ENCODE measurements at regions not wholly inside any gene's neighbourhood (a gene's known extent, or its start where the extent isn't known, plus 50 kb on each side); places are given as distances from the start of the nearest gene placed in this dataset.
"Not testable (repeated sequence)": the region's sequence is repeated elsewhere in the genome, so short reads cannot be mapped to it uniquely, and the experiment has no call there.

DNA sequence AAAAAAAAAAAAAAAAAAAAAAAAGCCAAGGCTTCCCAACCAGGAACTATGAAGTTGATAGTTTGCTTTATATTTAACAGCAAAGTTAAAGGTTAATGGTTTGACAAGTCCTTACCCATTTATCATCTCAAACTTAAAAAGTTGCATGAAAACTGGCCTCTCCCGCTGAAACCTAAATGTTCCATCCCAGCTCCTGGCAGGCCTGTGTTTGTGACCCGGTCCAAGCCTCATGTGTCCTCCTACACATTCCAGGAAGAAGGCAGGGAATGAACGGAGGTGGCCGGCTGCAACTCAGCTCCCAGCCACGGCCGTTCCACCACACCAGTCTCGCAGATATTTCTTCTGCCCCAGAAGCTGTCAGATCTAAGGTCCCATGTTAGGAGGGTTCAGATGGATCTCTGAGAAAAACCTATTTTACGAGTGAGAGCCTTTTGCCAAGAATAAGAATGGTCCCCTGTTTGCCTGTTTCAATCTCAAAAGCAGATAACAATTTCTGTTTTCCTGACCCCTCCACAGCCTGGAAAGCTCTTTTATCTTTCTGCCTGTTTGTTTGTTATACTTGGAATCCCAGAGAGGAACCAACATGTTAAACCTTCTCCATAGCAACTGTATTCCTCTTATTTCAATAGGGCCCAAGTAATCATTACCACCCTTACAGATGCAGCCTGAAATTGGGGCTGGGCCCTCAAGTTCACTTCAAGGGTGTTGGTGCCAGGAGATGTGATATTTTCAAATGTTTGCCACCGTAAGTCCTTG lies 56.5 kb downstream of the KCTD12 start:
- no peak for DNase-seq

DNA sequence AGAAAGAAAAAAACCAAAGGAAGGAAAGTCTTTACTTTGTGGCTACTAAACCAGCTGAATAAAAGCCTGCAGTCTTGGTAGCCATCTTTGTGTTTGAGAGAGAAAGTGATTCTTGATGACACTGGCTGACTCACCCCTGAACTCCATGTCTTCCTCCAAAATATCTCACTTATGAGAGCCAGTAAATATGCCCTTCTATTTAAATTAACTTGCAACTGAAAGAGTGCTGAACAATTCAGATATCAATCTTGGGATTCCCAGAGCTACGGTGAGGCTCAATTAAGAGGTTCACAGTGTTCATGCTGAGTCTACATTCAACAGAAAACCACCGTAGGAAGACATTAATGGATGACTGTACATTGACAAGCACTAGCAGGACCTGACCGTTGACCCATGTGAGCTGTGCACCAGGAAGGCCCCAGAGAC lies 57.9 kb downstream of the KCTD12 start:
- peak in 1 of 5 experiments; percentile 29 for DNase-seq

DNA sequence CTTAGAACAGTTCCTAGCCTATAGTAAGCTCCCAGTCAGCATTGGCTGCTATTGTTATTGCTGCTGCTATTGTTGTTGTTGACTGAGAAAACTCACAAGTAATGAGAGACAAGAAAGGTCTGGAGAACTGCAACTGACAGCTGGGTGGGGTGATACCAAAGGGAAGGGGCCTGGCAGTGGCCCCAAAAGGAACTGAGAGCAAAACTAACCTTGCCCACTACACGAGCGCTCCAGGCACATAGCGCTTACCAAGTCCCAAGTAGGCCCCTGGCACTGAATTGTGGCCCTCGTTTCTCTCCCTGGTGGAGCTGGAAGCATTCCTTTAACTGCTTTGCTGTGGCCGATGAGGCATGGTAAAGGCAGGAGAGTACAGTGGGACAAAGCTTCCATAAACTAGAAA lies 59.7 kb downstream of the KCTD12 start:
- no peak for DNase-seq

DNA sequence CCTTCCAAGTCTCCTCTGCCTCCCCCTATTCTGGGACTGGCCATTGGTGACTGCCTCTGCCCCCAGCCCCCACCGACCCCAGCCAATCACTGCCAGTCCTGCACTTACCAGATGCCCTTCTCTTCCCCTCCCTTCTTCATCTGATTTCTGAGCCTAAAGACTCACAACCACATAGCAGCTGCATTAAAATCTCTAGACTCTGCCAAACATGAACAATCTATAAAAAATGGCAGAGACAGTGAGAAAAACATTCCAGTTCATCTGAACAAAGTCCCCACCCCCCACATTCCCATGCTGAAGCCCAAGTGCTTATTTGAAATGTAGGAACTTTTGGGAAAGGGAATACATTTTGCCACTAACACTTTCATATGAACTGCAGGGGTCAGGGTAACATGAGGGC lies 60.8 kb downstream of the KCTD12 start:
- DNase-seq, result no peak

DNA sequence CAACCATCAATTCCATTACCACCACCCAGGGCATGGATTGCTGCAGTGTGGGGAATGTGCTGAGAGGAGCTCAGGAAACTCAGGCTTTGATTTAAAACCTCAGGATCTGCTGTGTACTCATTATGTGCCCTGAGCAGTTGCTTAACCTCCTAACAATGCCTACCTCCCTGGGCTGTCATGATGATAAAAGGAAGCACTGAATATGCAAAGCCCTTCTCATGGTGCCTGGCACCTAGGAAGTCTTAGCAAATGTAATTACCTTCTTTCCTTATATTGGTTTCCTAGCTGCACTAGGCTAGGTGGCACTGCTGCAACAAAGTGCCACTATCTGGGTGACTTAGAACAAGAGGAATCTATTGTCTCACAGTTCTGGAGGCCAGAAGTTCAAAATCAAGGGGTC lies 62.2 kb downstream of the KCTD12 start:
- no peak for DNase-seq

DNA sequence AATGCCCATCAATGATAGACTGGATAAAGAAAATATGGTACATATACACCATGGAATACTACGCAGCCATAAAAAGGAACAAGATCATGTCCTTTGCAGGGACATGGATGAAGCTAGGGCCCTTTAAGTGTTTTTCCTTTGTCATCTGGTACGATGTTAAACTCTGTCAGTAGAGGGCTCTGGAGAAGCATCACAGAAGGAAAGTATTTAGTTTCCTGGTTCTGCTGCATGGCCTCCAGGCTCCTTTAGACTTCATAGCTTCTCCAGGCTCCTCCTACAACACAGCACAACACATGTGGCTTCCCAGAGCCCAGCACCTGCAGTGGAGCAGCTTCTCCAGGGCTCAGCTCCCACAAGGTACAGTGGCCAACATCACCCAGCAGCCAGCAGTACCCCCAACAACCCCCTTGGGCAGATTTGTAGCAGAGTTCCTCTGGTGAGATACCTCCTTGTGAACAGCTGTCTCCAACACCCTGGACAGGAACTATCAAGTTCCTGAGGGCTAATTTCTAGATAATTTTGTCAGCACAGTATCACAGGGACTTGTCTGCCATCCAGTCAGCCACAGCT lies 63.4 kb downstream of the KCTD12 start:
- peak in 1 of 5 experiments; percentile 38 for DNase-seq

DNA sequence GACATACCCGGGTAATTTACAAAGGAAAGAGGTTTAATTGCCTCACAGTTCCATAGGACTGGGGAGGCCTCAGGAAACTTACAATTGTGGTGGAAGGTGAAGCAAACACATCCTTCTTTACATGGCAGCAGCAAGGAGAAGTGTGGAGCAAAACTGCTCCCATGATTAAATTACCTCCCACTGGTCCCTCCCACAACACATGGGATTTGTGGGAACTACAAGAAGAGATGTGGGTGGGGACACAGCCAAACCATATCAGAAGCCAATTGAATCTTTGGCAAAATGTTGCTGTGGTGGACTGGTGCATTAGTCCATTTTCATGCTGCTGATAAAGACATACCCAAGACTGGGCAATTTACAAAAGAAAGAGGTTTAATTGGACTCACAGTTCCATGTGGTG lies 65.0 kb downstream of the KCTD12 start:
- not testable (repeated sequence) for DNase-seq

DNA sequence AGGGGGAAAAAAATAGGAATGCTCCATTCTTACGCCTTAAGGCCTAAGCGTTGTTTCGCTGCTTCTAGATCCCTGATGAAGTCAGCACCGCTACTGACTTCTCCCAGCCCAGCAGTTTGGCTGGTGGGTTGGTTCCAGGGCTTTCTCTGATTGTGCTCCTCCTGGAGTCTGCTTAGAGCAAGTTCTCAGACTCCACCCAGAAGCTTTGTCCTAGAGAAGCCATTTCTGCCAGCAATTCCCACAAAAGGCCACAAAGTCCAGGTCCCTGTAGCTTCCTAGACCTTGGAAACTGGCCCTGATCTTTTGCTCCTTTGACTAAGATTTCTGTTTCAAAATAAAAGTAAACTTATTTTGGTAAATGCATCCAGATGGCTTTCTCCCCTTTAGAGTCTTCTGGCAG lies 65.4 kb downstream of the KCTD12 start:
- DNase-seq, result no peak

DNA sequence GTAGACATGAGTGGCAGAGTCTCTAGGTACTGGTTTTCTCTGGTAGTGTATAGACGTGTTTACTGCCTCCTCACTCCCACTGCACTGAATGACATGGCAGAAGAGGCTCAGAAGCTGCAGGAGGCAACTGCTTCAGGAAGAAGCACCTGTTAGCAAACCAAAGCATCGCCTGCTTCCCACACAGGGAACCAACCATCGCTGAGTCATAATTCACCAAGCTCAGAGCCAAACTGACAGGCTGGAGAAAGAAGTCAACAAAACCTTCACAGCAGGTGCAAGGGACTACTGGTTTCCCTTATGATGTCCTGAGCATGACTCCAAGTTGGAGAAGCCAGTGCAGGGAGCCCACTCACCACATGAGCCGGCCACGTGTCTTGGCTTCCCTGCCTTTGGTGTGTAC lies 69.8 kb downstream of the KCTD12 start:
- DNase-seq, result no peak

DNA sequence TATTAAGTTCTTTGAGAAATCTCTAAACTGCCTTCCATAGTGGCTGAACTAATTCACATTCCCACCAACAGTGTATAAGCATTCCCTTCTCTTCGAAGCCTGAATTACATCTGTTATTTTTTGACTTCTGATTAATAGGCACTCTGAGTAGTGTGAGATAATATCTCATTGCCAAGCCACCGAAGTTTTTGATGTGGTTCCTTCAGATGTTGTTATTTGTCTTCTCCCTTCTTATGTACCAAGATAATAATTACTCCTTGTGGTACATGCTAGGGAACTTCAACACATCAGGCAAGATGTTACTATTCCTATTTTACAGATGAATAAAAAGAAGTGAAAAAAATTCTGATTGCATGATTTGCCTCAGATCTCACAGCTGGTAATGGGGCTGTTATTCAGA lies 70.9 kb downstream of the KCTD12 start:
- DNase-seq, result no peak

DNA sequence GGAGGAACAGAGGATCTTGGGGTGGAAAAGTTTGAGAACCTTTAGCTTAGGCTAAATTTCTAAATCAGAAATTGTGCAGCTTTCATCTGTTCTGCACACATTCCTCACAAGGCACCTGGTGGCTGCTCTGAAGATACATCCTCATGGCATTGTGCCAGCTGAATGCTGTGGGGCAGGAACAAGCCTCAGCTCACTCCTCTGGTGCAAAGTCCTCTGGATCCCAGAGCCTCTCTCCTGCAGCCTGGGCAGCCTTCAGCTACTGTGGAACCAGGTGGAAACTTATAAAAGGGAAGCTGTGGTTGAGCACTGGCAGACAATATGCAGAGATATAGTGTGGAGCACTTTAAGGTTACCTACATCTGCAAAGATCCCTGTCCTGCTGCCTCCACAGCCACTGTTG lies 72.3 kb downstream of the KCTD12 start:
- no peak for DNase-seq

DNA sequence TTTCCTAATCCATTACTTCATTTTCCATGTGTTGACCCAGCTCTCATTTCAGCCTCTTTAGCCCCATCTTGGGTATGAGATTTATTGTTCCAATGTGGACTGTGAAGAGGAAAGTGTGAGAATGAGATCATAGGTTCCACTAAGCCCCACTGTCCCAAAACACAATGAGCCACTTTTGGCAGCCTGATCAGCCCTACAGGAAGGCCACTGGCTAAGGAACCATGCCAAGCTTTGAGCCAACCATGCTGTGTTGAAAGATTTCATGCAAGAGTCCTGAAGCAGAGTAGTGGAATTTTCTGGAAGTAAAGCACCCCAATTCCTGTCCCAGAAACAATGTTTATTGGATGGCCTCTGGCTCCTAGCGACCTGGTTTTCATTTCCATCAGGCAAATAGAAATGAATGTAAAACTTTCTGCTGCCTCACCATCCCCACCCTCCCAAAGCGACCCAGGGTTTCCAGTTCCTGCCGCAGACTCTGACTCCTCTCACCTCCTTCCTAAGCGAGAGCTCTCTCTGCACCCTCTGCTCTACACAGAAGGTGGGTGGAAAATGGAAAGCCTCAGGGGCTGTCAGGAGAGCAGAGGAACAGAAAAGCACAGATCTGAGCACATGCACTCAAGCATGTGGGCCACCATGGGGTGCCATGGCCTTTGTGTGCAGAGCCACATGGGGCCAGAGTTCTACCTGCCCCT lies 73.1 kb downstream of the KCTD12 start:
- DNase-seq, result no peak

DNA sequence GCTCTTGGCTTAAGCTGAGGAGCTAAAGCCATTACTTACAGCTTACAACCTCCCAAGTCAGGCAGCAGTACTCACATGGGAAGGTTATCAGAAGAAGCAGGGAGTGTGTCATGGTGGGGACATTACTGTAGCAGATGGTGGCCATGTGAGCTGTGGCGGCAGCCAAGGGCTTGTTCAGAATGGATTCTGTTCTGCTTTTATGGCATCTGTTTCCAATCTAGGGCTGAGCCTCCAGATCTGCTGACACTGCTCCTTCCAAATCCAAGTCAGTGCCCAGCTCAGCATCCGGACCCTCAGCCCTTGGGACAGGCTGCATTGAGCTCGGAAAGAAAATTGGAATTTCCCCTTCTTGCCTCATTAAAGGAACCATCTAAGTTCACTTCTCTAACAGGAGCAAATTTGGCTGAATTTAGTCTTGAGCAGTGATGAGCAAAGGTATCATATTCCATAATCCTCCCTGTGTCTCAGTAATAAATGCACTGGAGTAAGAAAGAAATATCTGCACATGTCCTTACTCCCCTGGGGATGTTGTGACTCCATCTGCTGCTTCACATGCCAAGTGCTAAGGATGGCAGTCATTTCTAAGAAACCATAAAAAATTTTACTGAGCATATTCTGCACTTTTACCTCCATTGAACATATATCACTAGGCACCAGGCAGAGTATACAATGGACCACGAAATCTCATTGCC lies 73.9 kb downstream of the KCTD12 start:
- no peak for DNase-seq

DNA sequence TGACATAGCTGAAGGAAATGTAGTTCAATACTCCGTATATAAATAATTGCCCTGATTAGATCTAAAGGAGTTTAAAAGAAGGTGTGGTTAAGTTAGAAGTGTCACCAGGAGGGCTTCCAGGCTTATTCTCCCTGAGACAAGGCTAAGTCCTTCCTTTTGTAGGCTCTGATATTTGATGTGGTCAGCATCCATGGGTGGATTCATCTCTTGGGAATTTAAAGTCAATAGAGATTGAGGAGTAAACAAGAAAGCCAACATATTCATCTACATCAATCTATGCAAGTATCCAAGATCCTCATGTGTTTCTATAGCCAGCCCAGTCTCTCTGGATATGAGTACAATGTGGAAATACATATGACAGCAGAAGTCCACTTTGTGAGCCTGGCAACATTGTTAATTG lies 76.8 kb downstream of the KCTD12 start:
- no peak for DNase-seq

DNA sequence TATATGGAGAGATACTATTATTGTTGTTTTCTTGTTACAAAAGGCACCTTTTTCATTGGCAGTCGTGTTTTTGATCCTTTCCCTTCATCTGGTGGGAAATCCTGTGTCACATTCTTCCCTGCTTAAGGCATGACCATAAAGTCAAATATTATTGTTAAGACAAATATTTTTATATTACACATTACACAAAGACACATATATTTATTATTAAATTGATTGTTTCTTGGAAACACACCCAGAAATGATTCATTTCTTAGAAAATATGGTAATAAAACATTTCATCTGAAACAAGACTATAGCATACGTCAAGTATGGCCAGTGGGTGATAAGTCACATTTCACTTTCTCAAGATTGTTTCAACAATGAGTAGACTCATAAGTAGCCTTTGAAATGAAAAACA lies 77.3 kb downstream of the KCTD12 start:
- DNase-seq, result no peak

DNA sequence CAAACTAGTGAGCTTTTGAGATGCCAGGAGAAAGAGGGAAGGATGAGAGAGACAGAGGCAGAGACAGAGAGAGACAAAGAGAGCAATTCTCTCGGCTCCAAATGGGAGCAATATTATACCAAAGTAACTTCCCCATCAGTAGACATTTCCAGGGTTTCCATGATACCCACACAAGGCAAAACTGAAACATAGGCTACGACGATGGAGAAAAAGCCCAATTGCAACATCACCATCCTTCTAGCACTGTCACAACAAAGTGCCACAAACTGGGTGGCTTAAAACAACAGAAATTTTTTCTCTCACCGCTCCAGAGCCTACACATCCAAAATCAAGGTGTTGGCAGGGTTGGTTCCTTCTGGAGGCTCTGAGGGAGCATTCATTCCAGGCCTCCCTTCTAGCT lies 81.4 kb downstream of the KCTD12 start:
- no peak for DNase-seq

DNA sequence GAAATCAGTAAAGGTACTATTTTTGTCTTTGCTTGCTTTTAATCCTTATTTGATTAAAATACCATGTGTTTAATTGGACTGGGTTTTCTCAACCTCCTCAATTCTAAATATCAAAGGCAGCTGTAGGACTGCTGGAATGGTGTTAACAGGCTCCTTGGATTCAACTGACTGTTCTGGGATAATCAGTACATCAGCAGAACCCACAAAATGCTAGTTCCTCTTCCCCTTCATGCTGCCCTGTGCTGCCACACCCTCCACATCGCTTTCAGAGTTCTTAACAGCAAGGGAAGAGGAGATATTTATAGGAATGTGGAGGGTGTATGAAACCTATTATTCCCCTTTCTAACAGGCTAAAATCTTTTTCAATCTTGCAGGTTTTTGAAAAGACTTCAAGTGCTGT lies 82.4 kb downstream of the KCTD12 start:
- DNase-seq, result no peak

DNA sequence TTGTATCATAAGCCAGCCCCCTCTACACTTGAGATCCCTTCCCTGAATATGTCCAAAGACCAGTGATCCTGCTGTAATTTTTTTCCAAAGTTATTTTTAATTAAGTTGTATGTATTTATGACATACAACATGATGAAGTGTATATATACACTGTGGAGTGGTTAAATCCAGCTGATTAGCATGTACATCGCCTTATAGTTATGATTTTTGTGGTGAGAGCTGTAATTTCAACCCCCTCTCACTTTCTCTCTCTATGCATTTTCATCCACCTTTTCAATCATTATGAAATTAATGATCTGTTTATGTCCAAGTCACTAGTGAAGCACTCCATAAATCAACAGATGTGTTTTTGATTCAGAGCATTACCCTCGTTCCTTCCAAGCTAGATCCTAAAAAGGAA lies 85.3 kb downstream of the KCTD12 start:
- no peak for DNase-seq

DNA sequence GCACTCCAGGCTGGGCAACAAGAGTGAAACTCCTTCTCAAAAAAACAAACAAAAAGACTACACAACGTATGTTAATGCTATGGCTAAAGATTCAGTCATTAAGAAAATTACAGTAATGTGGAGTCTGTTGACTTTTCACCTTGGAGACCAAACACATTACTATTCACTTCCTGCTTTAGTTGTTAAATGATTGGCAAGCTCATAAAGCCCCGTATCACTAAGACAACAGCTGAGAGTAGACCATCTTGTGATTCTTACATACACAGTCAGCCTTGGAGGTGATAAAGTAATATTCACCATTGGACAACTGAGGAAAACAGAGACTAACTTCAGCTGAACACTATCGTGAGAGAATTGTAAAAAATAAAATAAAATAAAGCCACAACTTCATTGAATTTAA lies 86.5 kb downstream of the KCTD12 start:
- DNase-seq, result peak in 1 of 5 experiments; percentile 8

DNA sequence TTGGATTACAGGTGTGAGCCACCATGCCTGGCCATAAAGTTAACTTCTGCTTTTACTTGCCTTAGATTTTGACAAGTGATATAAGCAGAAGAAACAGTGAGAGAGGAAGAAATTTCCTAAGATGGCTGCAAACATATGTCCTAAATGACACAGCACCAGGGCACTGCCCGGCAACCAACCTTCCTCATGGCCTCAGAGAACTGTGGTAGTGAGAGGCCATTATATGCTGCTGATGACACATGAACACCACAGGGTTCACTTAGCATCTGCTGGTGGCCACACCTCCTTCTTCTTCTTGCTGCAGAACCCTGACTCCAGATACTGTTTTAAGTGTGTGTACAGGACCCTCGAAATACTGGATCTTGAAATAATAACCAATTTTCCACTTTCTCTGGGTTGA lies 88.2 kb downstream of the KCTD12 start:
- DNase-seq, result no peak

DNA sequence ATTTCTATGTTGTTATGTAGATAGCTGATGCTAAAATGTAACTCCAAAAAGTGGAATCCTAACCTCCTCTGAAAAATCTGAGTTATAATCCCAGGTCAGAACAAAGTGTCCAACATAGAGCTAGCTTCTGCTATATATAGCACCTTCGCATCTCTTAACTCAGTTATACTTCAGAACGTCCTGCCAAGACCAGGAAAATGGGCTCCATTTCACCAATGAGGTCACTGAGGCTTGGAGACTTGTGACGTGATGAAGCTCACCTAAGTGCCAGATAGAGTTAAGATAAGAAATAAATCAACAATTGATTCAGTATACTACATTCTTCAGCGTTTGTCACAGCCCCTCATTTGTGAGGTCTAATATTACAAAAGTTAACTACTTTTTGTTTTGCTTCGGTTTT lies 88.8 kb downstream of the KCTD12 start:
- no peak for DNase-seq

DNA sequence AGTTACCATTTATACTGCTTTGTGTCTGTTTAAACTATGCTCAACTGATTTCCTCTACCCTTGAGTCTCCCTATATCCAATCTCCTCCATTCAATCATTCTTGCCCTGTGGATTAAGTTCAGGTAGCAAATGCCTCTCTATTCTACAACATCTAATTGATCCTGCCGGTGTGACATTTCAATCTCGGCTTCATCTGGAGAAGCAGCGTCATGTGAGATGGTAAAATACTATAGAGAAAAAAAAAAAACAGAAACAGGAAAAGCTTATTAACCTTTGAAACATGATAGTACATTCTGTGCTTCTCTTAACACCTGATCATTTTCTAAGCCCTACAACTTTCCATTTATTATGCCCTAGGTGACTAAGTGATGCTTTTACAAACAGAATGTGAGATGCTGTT lies 89.4 kb downstream of the KCTD12 start:
- DNase-seq, result no peak
